Stimulated activated CD4-positive, alpha-beta T cell treated with anti-CD3 and anti-CD28 coated beads, Interleukin-1b, Interleukin-23, amount 100 ng/mL, for 48 hours (primary cell): ENCODE measurements at regions not wholly inside any gene's neighbourhood (a gene's known extent, or its start where the extent isn't known, plus 50 kb on each side); places are given as distances from the start of the nearest gene placed in this dataset.

Source experiments
- DNase-seq: peaks from one replicate; pipeline ENCODE4 v3.0.0-alpha.2; 2020

GRCh38 chr20:24798930-24799705, 150.0 kb upstream of the CST7 start:
- DNase-seq: no peak

- no peak for DNase-seq
Observed at GRCh38 chr20:24799971-24800580, 149.0 kb upstream of the CST7 start.

- DNase-seq: no peak
Observed at GRCh38 chr20:24802286-24802820, 146.7 kb upstream of the CST7 start.

DNA sequence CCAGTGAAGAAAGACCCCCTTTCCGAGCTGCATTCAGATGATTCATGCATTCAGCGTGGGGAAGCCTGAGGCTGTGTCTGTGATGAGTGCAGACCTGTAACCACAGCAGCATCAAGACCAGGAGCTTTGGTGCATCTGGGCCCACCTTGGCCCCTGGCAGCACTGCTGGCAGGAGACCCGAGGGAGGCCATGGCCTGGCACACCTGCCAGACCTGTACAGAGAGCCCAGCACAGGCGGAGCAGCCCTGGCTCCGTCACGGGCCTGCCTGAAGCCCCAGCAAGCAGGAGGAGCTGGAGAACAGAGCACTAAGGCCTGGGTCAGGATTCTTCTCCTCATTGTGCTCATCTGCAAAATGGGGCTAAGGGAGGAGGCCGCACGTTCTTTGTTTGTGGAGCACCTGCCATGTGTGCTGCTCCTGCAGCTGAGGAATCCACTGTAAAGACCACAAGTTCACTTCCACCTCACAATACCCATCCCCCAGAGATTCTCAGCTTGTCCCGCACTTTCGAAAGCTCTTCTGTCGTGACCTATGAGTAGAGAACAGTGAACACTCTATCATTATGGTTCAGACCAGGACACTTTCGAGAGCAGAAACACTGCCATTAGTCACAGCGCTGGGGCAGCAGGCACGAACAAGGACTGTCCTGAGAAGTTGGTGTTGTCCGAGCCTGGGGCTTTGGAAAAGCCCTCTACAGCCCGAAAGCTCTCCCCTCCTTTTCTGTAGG, 144.4 kb upstream of the CST7 start:
- no peak for DNase-seq

DNA sequence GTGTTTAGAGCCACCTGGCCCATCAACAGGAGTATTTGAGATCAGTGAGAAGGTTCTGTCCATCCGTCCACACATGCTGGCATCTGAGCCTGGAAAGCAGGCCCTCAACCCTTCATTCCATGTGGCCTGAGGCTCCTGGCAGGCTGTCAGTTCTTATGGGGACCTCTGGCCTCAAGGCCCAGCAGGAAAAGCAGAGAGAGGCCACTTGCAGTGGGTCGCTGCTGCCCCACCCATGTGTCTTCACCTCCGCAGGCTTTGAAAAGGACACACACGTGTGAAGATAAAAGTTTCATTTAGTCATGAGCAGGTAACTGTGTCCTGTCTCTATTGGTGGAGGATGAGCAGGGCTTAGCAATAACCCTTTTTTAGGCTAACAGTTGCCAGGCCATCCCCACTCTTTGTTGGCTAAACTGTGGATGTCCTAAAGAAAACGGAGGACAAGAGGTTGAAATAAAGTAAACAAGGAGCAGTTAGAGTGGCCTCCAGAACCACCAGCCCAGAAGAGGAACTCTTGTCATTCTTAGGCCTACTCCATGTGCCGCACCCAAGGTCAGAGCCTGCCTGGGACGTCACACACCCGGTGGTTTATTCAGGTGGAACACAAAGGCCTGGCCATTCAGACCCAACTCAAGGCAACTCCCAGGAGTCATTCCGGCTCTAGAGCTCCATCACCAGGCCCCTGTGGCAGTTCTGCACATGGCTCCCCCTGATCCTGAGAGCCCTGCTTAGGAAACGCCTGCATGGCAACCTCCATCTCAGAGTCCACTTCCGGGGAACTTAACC, 143.4 kb upstream of the CST7 start:
- DNase-seq: no peak

- no peak for DNase-seq
Observed at GRCh38 chr20:24806705-24807676, 142.1 kb upstream of the CST7 start.

DNA sequence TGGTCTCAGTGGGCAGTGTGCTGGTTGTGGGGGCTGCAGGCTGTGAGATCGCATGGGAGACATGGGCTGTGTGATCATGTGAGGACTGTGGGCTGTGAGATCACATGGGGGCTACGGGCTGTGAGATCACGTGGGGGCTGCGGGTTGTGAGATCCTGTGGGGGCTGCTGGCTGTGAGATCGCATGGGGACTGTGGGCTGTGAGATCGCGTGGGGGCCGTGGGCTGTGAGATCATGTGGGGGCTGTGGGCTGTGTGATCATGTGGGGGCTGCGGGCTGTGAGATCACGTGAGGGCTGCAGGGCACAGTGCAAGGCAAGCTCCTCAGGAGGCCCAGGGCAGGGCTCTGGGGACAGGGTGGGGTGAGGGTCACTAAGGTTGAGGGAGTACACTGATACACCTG, 140.5 kb upstream of the CST7 start:
- no peak for DNase-seq

DNA sequence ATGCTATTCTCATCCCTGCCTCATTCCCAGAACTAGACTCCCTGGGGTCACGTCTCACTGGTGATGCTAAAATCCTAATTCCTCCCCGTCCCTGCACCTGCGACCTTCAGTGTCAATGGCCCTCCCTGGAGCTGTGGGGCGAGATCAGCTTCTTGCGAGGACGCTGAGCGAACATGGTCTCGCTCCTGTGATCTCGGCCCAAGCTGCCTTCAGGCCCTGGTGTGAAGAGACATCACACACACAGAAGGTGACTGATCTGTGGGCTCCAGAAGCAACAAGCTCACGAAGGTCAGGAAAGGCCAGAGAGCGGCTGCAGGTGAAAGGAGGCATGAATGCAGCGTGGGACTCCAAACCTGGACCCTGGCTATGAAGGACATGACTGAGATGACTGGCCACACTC, 139.5 kb upstream of the CST7 start:
- no peak for DNase-seq

GRCh38 chr20:24810676-24811407, 138.2 kb upstream of the CST7 start:
- DNase-seq: no peak

DNA sequence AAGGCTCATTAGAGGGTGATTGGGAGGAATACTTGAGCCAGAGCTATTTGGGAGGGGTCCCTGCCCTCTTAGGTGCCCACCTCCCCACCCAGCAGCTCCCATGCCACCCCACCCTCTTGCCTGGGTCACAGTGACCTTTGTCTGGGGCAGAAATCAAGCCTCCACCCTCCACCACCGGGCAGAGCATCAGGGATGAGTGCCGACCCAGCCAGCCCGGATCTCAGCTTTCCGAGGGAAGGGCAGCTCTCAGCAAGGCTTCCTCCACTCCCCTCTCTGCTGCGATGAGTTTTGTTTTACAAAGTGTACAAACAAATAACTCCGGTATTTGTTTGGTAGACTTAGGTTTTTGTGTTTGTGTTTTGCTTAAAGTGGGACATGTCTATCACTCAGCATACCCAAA, 136.7 kb upstream of the CST7 start:
- DNase-seq: no peak

DNA sequence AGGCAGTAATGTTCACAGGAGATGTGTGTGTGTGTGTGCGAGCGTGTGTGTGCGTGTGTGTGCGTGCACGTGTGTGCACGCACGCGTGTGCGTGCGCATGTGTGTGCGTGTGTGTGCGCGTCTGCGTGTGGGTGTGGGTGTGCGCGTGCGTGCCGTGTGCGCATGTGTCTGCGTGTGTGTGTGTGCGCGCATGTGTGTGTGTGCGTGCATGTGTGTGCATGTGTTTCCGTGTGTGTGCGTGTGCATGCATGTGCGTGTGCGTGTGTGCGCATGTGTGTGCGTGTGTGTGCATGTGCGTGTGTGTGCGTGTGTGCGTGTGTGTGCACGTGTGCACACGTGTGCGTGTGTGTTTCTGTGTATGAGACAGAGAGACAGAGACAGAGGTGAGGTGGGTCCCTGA, 136.0 kb upstream of the CST7 start:
- no peak for DNase-seq

DNA sequence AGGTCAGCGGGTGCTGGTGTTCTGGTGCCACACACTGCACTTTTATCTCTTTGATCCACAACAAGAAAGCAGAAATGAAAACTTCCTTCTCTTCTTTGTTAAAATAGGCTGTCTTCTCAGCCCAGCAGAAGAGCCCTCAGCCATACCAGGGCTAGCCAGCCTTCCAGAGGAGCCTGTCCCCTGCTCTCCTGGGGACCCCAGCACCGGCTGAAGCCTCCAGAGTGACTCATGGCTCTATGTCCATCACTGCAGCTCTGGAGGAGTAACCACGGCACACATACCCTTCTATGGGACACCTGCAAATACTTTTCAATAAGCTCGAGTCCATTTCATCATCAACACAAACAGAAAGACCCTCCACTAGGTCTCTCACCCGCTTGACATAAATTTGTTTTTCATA, 135.6 kb upstream of the CST7 start:
- DNase-seq: no peak

- no peak for DNase-seq
Observed at GRCh38 chr20:24813936-24814335, 135.1 kb upstream of the CST7 start.

DNA sequence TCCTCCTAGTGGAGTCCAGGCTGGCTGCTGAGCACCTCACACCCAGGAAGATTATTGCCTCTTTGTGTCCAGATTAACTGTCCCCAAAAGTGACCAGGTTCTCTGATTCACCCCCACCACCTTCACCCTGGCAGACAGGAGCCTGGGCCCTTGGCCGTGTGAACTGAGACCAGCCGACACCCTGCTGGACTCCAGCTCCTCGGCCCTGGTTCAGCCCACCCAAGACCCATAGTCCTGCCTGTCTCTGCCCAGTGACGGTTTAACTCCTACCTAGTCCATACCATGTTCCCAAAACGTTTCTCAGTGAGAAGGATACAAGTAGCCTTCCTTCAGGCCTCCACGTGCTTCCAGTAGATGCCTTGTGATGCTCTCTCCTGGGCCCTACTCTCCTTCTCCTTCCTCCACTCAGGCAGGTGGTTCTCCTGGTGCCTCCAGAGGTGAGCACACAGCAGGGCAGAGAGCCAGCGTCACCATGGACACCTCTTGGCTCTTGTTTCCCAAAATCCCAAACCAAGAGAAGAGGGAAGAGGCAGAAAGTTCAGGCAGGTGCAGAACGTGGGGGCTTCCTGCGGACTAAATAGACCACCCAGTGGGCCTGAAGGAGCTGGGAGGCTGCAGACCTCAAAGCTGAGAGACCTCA, 134.4 kb upstream of the CST7 start:
- DNase-seq: no peak

DNA sequence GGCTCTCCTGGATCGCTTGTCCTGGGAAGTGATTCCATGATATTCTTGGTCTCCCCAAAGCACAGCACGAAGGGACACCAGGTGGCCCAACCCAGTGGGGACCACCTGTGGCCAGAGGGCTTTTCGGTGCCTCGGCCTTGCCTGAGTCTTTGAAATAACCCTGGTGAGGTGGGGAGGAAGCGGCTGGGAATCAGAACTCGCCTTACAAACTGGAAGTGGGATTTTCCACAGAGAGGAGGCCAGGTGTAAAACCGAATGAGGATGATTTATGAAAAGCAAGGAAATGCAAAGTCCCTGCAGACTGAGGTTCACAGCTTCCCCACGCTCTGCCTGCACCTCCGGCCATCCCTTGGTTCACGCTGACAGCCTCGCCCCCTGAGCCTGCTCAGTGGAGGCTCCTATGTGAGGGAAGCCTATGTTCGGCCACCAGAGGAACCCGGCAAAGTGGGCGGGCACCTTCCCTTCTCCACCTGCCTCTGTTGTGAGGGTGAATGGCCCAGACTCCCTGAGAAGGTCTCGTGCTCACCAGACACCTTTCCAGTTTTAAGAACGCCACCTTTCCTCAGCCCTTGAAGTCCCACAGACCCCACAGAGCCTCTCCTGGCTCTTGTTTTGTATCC, 133.8 kb upstream of the CST7 start:
- DNase-seq: no peak

DNA sequence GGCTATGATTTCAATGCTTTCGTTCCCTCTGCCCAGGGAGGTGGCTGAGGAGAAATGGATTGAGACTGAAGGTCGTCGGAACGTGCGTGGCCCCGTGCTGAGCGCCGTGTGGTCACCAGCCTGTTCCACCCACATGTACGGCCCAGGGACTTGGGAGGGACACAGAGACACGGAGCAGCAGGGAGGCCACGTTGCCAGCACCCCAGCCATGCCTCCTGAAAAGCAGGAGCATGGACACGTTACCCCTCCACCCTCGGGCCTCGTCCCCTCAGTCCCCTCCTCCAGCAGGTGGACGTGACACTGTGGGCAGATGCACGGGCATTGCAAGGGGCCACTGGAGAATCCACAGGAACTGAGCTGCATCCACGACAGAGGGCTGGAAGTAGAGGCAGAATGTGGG, 133.1 kb upstream of the CST7 start:
- DNase-seq: no peak

- no peak for DNase-seq
Observed at GRCh38 chr20:24816431-24816830, 132.6 kb upstream of the CST7 start.

GRCh38 chr20:24816907-24817306, 132.2 kb upstream of the CST7 start:
- no peak for DNase-seq

- no peak for DNase-seq
Observed at GRCh38 chr20:24817351-24817750, 131.7 kb upstream of the CST7 start.

DNA sequence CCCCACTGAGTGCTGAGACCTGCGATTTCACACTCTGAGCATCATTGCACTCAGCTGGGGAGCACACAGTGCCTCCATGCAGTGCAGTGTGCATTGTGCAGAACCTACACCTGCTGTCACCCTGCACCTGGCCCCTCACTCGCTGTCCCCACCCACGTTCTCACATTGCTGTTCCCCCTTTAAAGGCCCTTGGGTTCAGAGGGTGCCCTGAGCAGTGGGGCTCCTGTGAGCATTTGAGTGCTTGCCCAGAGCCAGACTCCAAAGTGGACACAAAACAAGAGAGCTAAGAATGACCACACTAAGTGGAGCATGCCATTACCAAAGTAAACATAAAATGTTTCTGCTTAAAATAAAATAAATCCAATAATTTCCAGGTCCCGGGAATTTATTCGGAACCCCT, 131.0 kb upstream of the CST7 start:
- no peak for DNase-seq
